Parathyroid adenoma (tissue), 2 donors: ENCODE measurements at regions not wholly inside any gene's neighbourhood (a gene's known extent, or its start where the extent isn't known, plus 50 kb on each side); places are given as distances from the start of the nearest gene placed in this dataset.

Experiments used
- H2AFZ ChIP-seq: fragments of 300-600 bp; sonication (generic); one replicate; pipeline ENCODE4 v1.7.0; 2017; ENCODE audit warnings: antibody characterized with exemption, mild to moderate bottlenecking
- H3K27ac ChIP-seq: fragments of 300-600 bp; sonication (generic); one replicate; pipeline ENCODE4 v1.7.0; 2017
- H3K27me3 ChIP-seq: fragments of 300-600 bp; sonication (generic); one replicate; pipeline ENCODE4 v1.7.0; 2017; ENCODE audit warnings: low read length; ENCODE audit not compliant: control insufficient read depth, insufficient read depth
- H3K36me3 ChIP-seq: fragments of 300-600 bp; sonication (generic); one replicate; pipeline ENCODE4 v1.7.0; 2017; ENCODE audit warnings: low read length; ENCODE audit not compliant: control insufficient read depth, insufficient read depth
- H3K4me1 ChIP-seq: fragments of 300-600 bp; sonication (generic); one replicate; pipeline ENCODE4 v1.7.0; 2017; ENCODE audit warnings: control low read depth
- H3K4me2 ChIP-seq: fragments of 300-600 bp; sonication (generic); one replicate; pipeline ENCODE4 v1.7.0; 2017; ENCODE audit warnings: low read length
- H3K4me3 ChIP-seq: fragments of 300-600 bp; sonication (generic); one replicate; pipeline ENCODE4 v1.7.0; 2017; ENCODE audit warnings: low read depth, low read length
- H3K79me2 ChIP-seq: fragments of 300-600 bp; sonication (generic); one replicate; pipeline ENCODE4 v1.7.0; 2017; ENCODE audit warnings: control low read depth
- H3K9ac ChIP-seq: fragments of 300-600 bp; sonication (generic); one replicate; pipeline ENCODE4 v1.7.0; 2017; ENCODE audit warnings: mild to moderate bottlenecking
- H3K9me3 ChIP-seq: fragments of 300-600 bp; sonication (generic); one replicate; pipeline ENCODE4 v1.7.0; 2017; ENCODE audit warnings: low read length; ENCODE audit not compliant: control insufficient read depth
- TF ChIP-seq, protein P1 (sequence below): fragments of 300-600 bp; sonication (generic); IDR thresholded peaks from one replicate; pipeline ENCODE4 v1.7.0; 2017; ENCODE audit warnings: antibody characterized with exemption, mild to moderate bottlenecking
- donor health status: primary hyperparathyroidism.

GRCh38 chr7:156118248-156118645 lies 306.0 kb upstream of the SHH start:
- no peak overlapping the region for H3K27ac ChIP-seq

DNA sequence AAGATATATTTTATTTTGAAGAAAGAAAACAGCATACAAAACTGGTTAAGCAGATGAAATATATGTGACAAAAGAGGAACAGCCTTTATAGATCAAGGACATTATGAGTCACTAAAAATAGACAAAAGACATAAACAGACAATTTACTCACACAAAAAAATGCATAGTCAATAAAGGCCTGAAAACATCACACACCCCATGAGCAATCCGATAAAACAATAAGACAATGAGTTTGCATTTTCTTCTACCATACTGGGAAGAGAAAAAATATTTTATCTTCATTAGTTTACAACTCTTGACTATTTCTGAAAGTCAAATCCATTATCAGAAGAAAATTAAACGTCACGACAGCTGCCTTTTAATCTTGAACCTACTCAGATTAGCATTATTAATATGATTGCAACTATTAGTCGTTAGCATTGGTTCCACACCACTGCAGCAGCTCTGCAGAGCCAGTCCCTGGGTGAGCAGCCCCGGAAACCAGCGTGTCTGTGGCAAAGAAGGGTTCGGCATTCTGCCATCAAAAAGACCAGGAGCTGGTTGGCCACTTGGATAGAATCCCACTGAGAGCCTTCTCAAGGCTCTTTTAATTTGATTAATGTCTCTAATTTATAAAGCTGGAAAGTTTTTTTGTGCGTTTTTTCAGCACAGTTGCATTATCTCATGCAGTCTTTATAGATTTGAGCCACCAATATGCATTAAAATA lies 305.4 kb upstream of the SHH start:
- no peak overlapping the region for H3K9ac ChIP-seq
- no peak overlapping the region for H2AFZ ChIP-seq
- H3K9me3 ChIP-seq = no peaks in the 10 kb centered on the region
- H3K4me2 ChIP-seq = no peak overlapping the region
- H3K27ac ChIP-seq = no peak overlapping the region
- H3K36me3 ChIP-seq = no peaks in the 10 kb centered on the region
- TF ChIP-seq, protein P1, sequence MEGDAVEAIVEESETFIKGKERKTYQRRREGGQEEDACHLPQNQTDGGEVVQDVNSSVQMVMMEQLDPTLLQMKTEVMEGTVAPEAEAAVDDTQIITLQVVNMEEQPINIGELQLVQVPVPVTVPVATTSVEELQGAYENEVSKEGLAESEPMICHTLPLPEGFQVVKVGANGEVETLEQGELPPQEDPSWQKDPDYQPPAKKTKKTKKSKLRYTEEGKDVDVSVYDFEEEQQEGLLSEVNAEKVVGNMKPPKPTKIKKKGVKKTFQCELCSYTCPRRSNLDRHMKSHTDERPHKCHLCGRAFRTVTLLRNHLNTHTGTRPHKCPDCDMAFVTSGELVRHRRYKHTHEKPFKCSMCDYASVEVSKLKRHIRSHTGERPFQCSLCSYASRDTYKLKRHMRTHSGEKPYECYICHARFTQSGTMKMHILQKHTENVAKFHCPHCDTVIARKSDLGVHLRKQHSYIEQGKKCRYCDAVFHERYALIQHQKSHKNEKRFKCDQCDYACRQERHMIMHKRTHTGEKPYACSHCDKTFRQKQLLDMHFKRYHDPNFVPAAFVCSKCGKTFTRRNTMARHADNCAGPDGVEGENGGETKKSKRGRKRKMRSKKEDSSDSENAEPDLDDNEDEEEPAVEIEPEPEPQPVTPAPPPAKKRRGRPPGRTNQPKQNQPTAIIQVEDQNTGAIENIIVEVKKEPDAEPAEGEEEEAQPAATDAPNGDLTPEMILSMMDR = no peak
- H3K27me3 ChIP-seq = no peaks in the 10 kb centered on the region
- no peaks in the 10 kb centered on the region for H3K79me2 ChIP-seq
- H3K4me1 ChIP-seq = no peaks in the 10 kb centered on the region
- H3K4me3 ChIP-seq = no peak overlapping the region

More at GRCh38 chr7:156118248-156118645, 306.0 kb upstream of the SHH start:
- TF ChIP-seq, protein P1 = no peak
- no peak overlapping the region for H3K9ac ChIP-seq
- no peaks in the 10 kb centered on the region for H3K79me2 ChIP-seq
- H3K36me3 ChIP-seq = no peaks in the 10 kb centered on the region
- no peak overlapping the region for H3K4me3 ChIP-seq
- no peak overlapping the region for H2AFZ ChIP-seq
- no peaks in the 10 kb centered on the region for H3K4me1 ChIP-seq
- no peaks in the 10 kb centered on the region for H3K9me3 ChIP-seq
- no peaks in the 10 kb centered on the region for H3K27me3 ChIP-seq
- no peak overlapping the region for H3K4me2 ChIP-seq

GRCh38 chr7:156116514-156117215 lies 304.4 kb upstream of the SHH start:
- H3K27ac ChIP-seq = no peak overlapping the region
- no peak overlapping the region for H3K9ac ChIP-seq
- no peak overlapping the region for H2AFZ ChIP-seq
- H3K4me3 ChIP-seq = no peak overlapping the region
- TF ChIP-seq, protein P1 = no peak
- no peaks in the 10 kb centered on the region for H3K9me3 ChIP-seq
- H3K79me2 ChIP-seq = no peaks in the 10 kb centered on the region
- no peak overlapping the region for H3K4me2 ChIP-seq
- H3K27me3 ChIP-seq = no peaks in the 10 kb centered on the region
- no peaks in the 10 kb centered on the region for H3K4me1 ChIP-seq
- no peaks in the 10 kb centered on the region for H3K36me3 ChIP-seq

DNA sequence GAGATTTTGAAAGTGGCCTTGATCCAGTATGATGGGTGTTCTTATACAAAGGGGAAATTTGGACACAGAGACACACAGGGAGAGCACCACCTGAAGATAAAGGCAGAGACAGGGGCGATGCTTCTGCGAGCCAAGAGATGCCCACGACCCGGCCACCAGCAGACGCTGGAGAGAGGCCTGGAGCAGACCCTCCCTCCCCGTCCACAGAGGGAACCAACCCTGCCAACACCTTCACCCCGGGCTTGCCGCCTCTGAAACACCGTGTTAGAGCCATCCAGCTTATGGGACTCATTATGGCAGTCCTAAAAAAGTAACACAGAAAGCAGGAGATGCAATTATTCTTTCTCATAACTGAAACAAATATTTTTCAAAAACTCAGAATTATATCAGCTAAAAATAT lies 303.3 kb upstream of the SHH start:
- no peaks in the 10 kb centered on the region for H3K79me2 ChIP-seq
- no peaks in the 10 kb centered on the region for H3K9me3 ChIP-seq
- no peaks in the 10 kb centered on the region for H3K36me3 ChIP-seq
- TF ChIP-seq, protein P1 = no peak
- no peak overlapping the region for H3K4me2 ChIP-seq
- H3K27ac ChIP-seq = no peak overlapping the region
- no peaks in the 10 kb centered on the region for H3K27me3 ChIP-seq
- no peak overlapping the region for H2AFZ ChIP-seq
- no peaks in the 10 kb centered on the region for H3K4me1 ChIP-seq
- H3K4me3 ChIP-seq = no peak overlapping the region
- no peak overlapping the region for H3K9ac ChIP-seq

DNA sequence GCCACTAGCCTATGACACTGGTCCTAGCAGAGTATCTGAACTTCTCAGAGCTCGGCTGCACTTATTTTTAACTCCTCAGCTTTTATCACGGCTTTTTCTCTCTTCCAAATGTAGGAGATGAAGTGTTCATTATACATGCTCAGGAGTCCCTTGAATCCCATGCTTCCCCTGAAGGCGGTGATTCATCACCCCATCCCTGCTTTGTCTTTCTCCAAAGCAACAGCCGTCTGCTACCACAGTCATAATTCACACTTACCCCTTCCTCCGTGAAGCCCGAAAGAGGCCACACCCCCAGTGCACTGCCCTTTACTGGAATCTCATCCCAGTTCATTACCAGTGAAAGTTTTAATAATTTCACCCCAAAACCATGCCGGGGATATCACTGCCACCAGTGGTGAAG lies 301.5 kb upstream of the SHH start:
- no peak overlapping the region for H3K4me3 ChIP-seq
- H3K4me2 ChIP-seq = no peak overlapping the region
- no peaks in the 10 kb centered on the region for H3K9me3 ChIP-seq
- H3K4me1 ChIP-seq = no peaks in the 10 kb centered on the region
- TF ChIP-seq, protein P1 = no peak
- H3K27ac ChIP-seq = no peak overlapping the region
- H3K27me3 ChIP-seq = no peaks in the 10 kb centered on the region
- H3K79me2 ChIP-seq = no peaks in the 10 kb centered on the region
- H3K36me3 ChIP-seq = no peaks in the 10 kb centered on the region
- H2AFZ ChIP-seq = no peak overlapping the region
- H3K9ac ChIP-seq = no peak overlapping the region
